ENCODE measurements at regions not wholly inside any gene's neighbourhood (a gene's known extent, or its start where the extent isn't known, plus 50 kb on each side); places are given as distances from the start of the nearest gene placed in this dataset.

GRCh38 chrX:113048480-113048879 is 207.8 kb upstream of the AMOT start:
- H3K79me2 ChIP-seq (ENCODE audit: insufficient read depth, low read length): no peaks in the 10 kb centered on the region
- TF ChIP-seq CTCF (conservative IDR thresholded peaks at IDR 0.05; ENCODE audit: low read length) (no peak), EZH2phosphoT487 (IDR thresholded peaks at IDR 0.05; ENCODE audit: borderline replicate concordance) (no peak)

GRCh38 chrX:113033966-113034680 is 193.5 kb upstream of the AMOT start:
- H3K9me2 ChIP-seq (replicated peaks; ENCODE audit: low read depth, low read length): no peaks in the 10 kb centered on the region
- H3K9ac ChIP-seq (ENCODE audit: low read depth, low read length, poor library complexity, severe bottlenecking): no peak overlapping the region
- no peaks in the 10 kb centered on the region for H3K27me3 ChIP-seq (ENCODE audit: insufficient read depth, low read length, poor library complexity, severe bottlenecking)
- no peaks in the 10 kb centered on the region for H3K4me1 ChIP-seq (ENCODE audit: insufficient read depth, low read length, poor library complexity, severe bottlenecking)
- H3K4me3 ChIP-seq (ENCODE audit: low read length, poor library complexity, severe bottlenecking): no peak overlapping the region
- no peaks in the 10 kb centered on the region for H3F3A ChIP-seq (ENCODE audit: low read depth)
- TF ChIP-seq EZH2phosphoT487 (IDR thresholded peaks at IDR 0.05; ENCODE audit: borderline replicate concordance): no peak
- no peak overlapping the region for H3K4me2 ChIP-seq (ENCODE audit: low read depth, low read length, poor library complexity, severe bottlenecking)
- no peaks in the 10 kb centered on the region for H4K20me1 ChIP-seq (ENCODE audit: insufficient read depth, low read length, poor library complexity, severe bottlenecking)
- no peak overlapping the region for H2AFZ ChIP-seq (ENCODE audit: low read length)
- H3K9me3 ChIP-seq (ENCODE audit: insufficient read depth, low read depth, low read length): no peaks in the 10 kb centered on the region
- H3K79me2 ChIP-seq (ENCODE audit: insufficient read depth, low read length): no peaks in the 10 kb centered on the region
- H3K36me3 ChIP-seq (ENCODE audit: insufficient read depth, low read length): no peaks in the 10 kb centered on the region

More at GRCh38 chrX:113048480-113048879, 207.8 kb upstream of the AMOT start:
- H4K20me1 ChIP-seq (ENCODE audit: insufficient read depth, low read length, poor library complexity, severe bottlenecking): no peaks in the 10 kb centered on the region
- H3F3A ChIP-seq (ENCODE audit: low read depth): no peaks in the 10 kb centered on the region
- no peaks in the 10 kb centered on the region for H3K9me3 ChIP-seq (ENCODE audit: insufficient read depth, low read depth, low read length)
- H3K9me2 ChIP-seq (replicated peaks; ENCODE audit: low read depth, low read length): no peaks in the 10 kb centered on the region
- H3K4me2 ChIP-seq (ENCODE audit: low read depth, low read length, poor library complexity, severe bottlenecking): no peak overlapping the region
- H3K9ac ChIP-seq (ENCODE audit: low read depth, low read length, poor library complexity, severe bottlenecking): no peak overlapping the region
- H3K27me3 ChIP-seq (ENCODE audit: insufficient read depth, low read length, poor library complexity, severe bottlenecking): no peaks in the 10 kb centered on the region
- H3K4me3 ChIP-seq (ENCODE audit: low read length, poor library complexity, severe bottlenecking): no peak overlapping the region
- H2AFZ ChIP-seq (ENCODE audit: low read length): no peak overlapping the region
- H3K4me1 ChIP-seq (ENCODE audit: insufficient read depth, low read length, poor library complexity, severe bottlenecking): no peaks in the 10 kb centered on the region
- no peaks in the 10 kb centered on the region for H3K36me3 ChIP-seq (ENCODE audit: insufficient read depth, low read length)

- Histone ChIP-seq H3F3A (ENCODE audit: low read depth) (no peaks in the 10 kb centered on the region), H3K4me2 (ENCODE audit: low read depth, low read length, poor library complexity, severe bottlenecking) (no peak overlapping the region), H3K4me1 (ENCODE audit: insufficient read depth, low read length, poor library complexity, severe bottlenecking) (no peaks in the 10 kb centered on the region), H3K9ac (ENCODE audit: low read depth, low read length, poor library complexity, severe bottlenecking) (no peak overlapping the region), H4K20me1 (ENCODE audit: insufficient read depth, low read length, poor library complexity, severe bottlenecking) (no peaks in the 10 kb centered on the region), H3K9me2 (replicated peaks; ENCODE audit: low read depth, low read length) (no peaks in the 10 kb centered on the region), H3K36me3 (ENCODE audit: insufficient read depth, low read length) (no peaks in the 10 kb centered on the region), H3K79me2 (ENCODE audit: insufficient read depth, low read length) (no peaks in the 10 kb centered on the region), H2AFZ (ENCODE audit: low read length) (no peak overlapping the region), H3K27me3 (ENCODE audit: insufficient read depth, low read length, poor library complexity, severe bottlenecking) (no peaks in the 10 kb centered on the region), H3K9me3 (ENCODE audit: insufficient read depth, low read depth, low read length) (no peaks in the 10 kb centered on the region), H3K4me3 (ENCODE audit: low read length, poor library complexity, severe bottlenecking) (no peak overlapping the region)
- TF ChIP-seq EZH2phosphoT487 (IDR thresholded peaks at IDR 0.05; ENCODE audit: borderline replicate concordance) (no peak), CTCF (conservative IDR thresholded peaks at IDR 0.05; ENCODE audit: low read length) (no peak)
These were observed 179.3 kb upstream of the AMOT start for GRCh38 chrX:113019958-113020357.

- Histone ChIP-seq H3K27me3 (ENCODE audit: insufficient read depth, low read length, poor library complexity, severe bottlenecking) (no peaks in the 10 kb centered on the region), H3K36me3 (ENCODE audit: insufficient read depth, low read length) (no peaks in the 10 kb centered on the region), H3K9ac (ENCODE audit: low read depth, low read length, poor library complexity, severe bottlenecking) (no peak overlapping the region), H3K9me2 (replicated peaks; ENCODE audit: low read depth, low read length) (no peaks in the 10 kb centered on the region), H3F3A (ENCODE audit: low read depth) (no peaks in the 10 kb centered on the region), H4K20me1 (ENCODE audit: insufficient read depth, low read length, poor library complexity, severe bottlenecking) (no peaks in the 10 kb centered on the region), H2AFZ (ENCODE audit: low read length) (no peak overlapping the region), H3K79me2 (ENCODE audit: insufficient read depth, low read length) (no peaks in the 10 kb centered on the region), H3K4me1 (ENCODE audit: insufficient read depth, low read length, poor library complexity, severe bottlenecking) (no peaks in the 10 kb centered on the region), H3K4me2 (ENCODE audit: low read depth, low read length, poor library complexity, severe bottlenecking) (no peak overlapping the region), H3K4me3 (ENCODE audit: low read length, poor library complexity, severe bottlenecking) (no peak overlapping the region), H3K9me3 (ENCODE audit: insufficient read depth, low read depth, low read length) (no peaks in the 10 kb centered on the region)
- TF ChIP-seq CTCF (conservative IDR thresholded peaks at IDR 0.05; ENCODE audit: low read length) (no peak), EZH2phosphoT487 (IDR thresholded peaks at IDR 0.05; ENCODE audit: borderline replicate concordance) (no peak)
These were observed 169.2 kb upstream of the AMOT start for GRCh38 chrX:113009837-113010236.
